ENCODE measurements at regions not wholly inside any gene's neighbourhood (a gene's known extent, or its start where the extent isn't known, plus 50 kb on each side); places are given as distances from the start of the nearest gene placed in this dataset.

DNA sequence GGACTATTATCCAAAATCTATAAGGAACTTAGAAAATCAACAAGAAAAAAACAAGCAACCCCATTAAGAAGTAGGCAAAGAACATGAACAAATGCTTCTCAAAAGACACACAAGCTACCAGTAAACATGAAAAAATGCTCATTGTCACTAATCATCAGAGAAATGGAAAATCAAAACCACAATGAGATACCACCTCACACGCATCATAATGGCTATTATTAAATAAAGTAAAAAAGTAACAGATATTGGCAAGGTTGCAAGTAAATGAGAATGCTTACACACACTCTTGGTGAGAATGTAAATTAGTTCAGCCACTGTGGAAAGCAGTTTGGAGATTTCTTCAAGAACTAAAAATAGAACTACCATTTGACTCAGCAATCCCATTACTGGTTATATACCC lies 167.0 kb upstream of the DMRTA1 start:
- POLR2A ChIA-PET: no interaction called here
- no CpG with 5 or more reads among the region's 1 CpG for WGBS (ENCODE audit: insufficient coverage)
- TF ChIP-seq CTCF (IDR thresholded peaks at IDR 0.05) (no peak), EZH2 (IDR thresholded peaks at IDR 0.05; ENCODE audit: borderline replicate concordance, insufficient read depth, low read depth, low read length, poor library complexity, severe bottlenecking) (no peak)
- Mint-ChIP-seq H3K4me3 (no peak overlapping the region), H3K27me3 (peaks cover 11% of the 10 kb centered on the region), H3K27ac (no peak overlapping the region), H3K9me3 (ENCODE audit: insufficient read depth) (no peaks in the 10 kb centered on the region), H3K4me1 (no peaks in the 10 kb centered on the region)
- no peak overlapping the region for H2AFZ ChIP-seq (ENCODE audit: insufficient read depth, low read depth, low read length, poor library complexity, severe bottlenecking)
- H4K20me1 ChIP-seq (ENCODE audit: control insufficient read depth, insufficient read depth, low read length, poor library complexity, severe bottlenecking): no peaks in the 10 kb centered on the region
- no peaks in the 10 kb centered on the region for H3K9me3 ChIP-seq (ENCODE audit: control extremely low read depth in 1 of 3, control insufficient read depth in 2 of 3, insufficient read depth in 1 of 3, low read length in 2 of 3)
- no peak overlapping the region for H3K4me2 ChIP-seq (replicated peaks; ENCODE audit: low read depth, low read length, poor library complexity, severe bottlenecking)
- intact Hi-C loops (cut with micrococcal nuclease): no loop called here
- no peak overlapping the region for H3K27ac ChIP-seq (ENCODE audit: low read length in 2 of 2)
- no peak for ATAC-seq (ENCODE audit: low read depth)
- no peak overlapping the region for H3K4me3 ChIP-seq (ENCODE audit: control extremely low read depth in 1 of 5, extremely low read depth in 1 of 5, insufficient read depth in 1 of 5, low read depth in 2 of 5, low read length in 4 of 5)
- H3K27me3 ChIP-seq (replicated peaks in 1 of 4; ENCODE audit: control extremely low read depth in 1 of 4, control insufficient read depth in 3 of 4, insufficient read depth in 4 of 4, low read length in 3 of 4): peaks cover 0 to 2% (median 0%) of the 10 kb centered on the region in 4 experiments
- H3K9ac ChIP-seq (ENCODE audit: low read length): no peak overlapping the region
- no peaks in the 10 kb centered on the region for H3K36me3 ChIP-seq (replicated peaks in 1 of 2; ENCODE audit: control extremely low read depth in 1 of 2, control insufficient read depth in 1 of 2, extremely low read depth in 1 of 2, insufficient read depth in 2 of 2, low read length in 1 of 2)
- DNase-seq: no peak
- H3K79me2 ChIP-seq (ENCODE audit: control insufficient read depth, insufficient read depth, low read length): no peaks in the 10 kb centered on the region
- H3K4me1 ChIP-seq (ENCODE audit: control insufficient read depth in 2 of 2, insufficient read depth in 2 of 2, low read length in 2 of 2): no peaks in the 10 kb centered on the region
- CTCF ChIA-PET: no interaction called here

- WGBS (ENCODE audit: insufficient coverage): 100% methylated on average over 1 of the region's 1 CpG
- no peaks in the 10 kb centered on the region for H3K9me3 ChIP-seq (ENCODE audit: control extremely low read depth in 1 of 3, control insufficient read depth in 2 of 3, insufficient read depth in 1 of 3, low read length in 2 of 3)
- no peaks in the 10 kb centered on the region for H3K36me3 ChIP-seq (replicated peaks in 1 of 2; ENCODE audit: control extremely low read depth in 1 of 2, control insufficient read depth in 1 of 2, extremely low read depth in 1 of 2, insufficient read depth in 2 of 2, low read length in 1 of 2)
- no peaks in the 10 kb centered on the region for H3K9me3 Mint-ChIP-seq (ENCODE audit: insufficient read depth)
- no peak overlapping the region for H3K4me3 Mint-ChIP-seq
- ChIA-PET POLR2A (no interaction called here), CTCF (no interaction called here)
- intact Hi-C loops (cut with micrococcal nuclease): no loop called here
- peaks cover 0 to 3% (median 0%) of the 10 kb centered on the region in 4 experiments for H3K27me3 ChIP-seq (replicated peaks in 1 of 4; ENCODE audit: control extremely low read depth in 1 of 4, control insufficient read depth in 3 of 4, insufficient read depth in 4 of 4, low read length in 3 of 4)
- TF ChIP-seq CTCF (IDR thresholded peaks at IDR 0.05): no peak
- TF ChIP-seq EZH2 (IDR thresholded peaks at IDR 0.05; ENCODE audit: borderline replicate concordance, insufficient read depth, low read depth, low read length, poor library complexity, severe bottlenecking): no peak
- no peak for ATAC-seq (ENCODE audit: low read depth)
- no peaks in the 10 kb centered on the region for H4K20me1 ChIP-seq (ENCODE audit: control insufficient read depth, insufficient read depth, low read length, poor library complexity, severe bottlenecking)
- H3K4me3 ChIP-seq (ENCODE audit: control extremely low read depth in 1 of 5, extremely low read depth in 1 of 5, insufficient read depth in 1 of 5, low read depth in 2 of 5, low read length in 4 of 5): no peak overlapping the region
- no peak overlapping the region for H3K9ac ChIP-seq (ENCODE audit: low read length)
- no peak overlapping the region for H3K27ac ChIP-seq (ENCODE audit: low read length in 2 of 2)
- DNase-seq: no peak
- H3K4me1 ChIP-seq (ENCODE audit: control insufficient read depth in 2 of 2, insufficient read depth in 2 of 2, low read length in 2 of 2): no peaks in the 10 kb centered on the region
- no peaks in the 10 kb centered on the region for H3K79me2 ChIP-seq (ENCODE audit: control insufficient read depth, insufficient read depth, low read length)
- no peaks in the 10 kb centered on the region for H3K4me1 Mint-ChIP-seq
- peaks cover 10% of the 10 kb centered on the region for H3K27me3 Mint-ChIP-seq
- no peak overlapping the region for H3K27ac Mint-ChIP-seq
- H2AFZ ChIP-seq (ENCODE audit: insufficient read depth, low read depth, low read length, poor library complexity, severe bottlenecking): no peak overlapping the region
- no peak overlapping the region for H3K4me2 ChIP-seq (replicated peaks; ENCODE audit: low read depth, low read length, poor library complexity, severe bottlenecking)
Observed at GRCh38 chr9:22285066-22285465, 161.6 kb upstream of the DMRTA1 start.
